SK-N-SH treated with all-trans-retinoic acid at 6 μM for 48 hours (cell line): ENCODE measurements at regions not wholly inside any gene's neighbourhood (a gene's known extent, or its start where the extent isn't known, plus 50 kb on each side); places are given as distances from the start of the nearest gene placed in this dataset.

Experiments used
- ARNTL ChIP-seq: fragments of 450-650 bp; formaldehyde crosslinking; IDR thresholded peaks from 2 replicates; pipeline ENCODE4 v1.5.0; 2020; ENCODE audit warnings: low read depth, mild to moderate bottlenecking, moderate library complexity, borderline replicate concordance
- BACH2 ChIP-seq: fragments of 250-450 bp; sonication (Bioruptor Pico); IDR thresholded peaks from 2 replicates; pipeline ENCODE4 v1.9.0; 2021; ENCODE audit warnings: mild to moderate bottlenecking, borderline replicate concordance
- ISL1 ChIP-seq: fragments of 250-450 bp; sonication (Bioruptor Pico); IDR thresholded peaks from 2 replicates; pipeline ENCODE4 v2.1.2; 2022; ENCODE audit warnings: mild to moderate bottlenecking, moderate library complexity
- POU6F1 ChIP-seq: fragments of 250-450 bp; sonication (Bioruptor Pico); IDR thresholded peaks from 2 replicates; pipeline ENCODE4 v1.8.0; 2021; ENCODE audit warnings: low read depth, mild to moderate bottlenecking, moderate library complexity, borderline replicate concordance
- RARB ChIP-seq: fragments of 250-450 bp; sonication (Bioruptor Pico); IDR thresholded peaks from 2 replicates; pipeline ENCODE4 v1.8.0; 2021; ENCODE audit warnings: mild to moderate bottlenecking, moderate library complexity
- TOX ChIP-seq: fragments of 250-450 bp; sonication (Bioruptor Pico); IDR thresholded peaks from 2 replicates; pipeline ENCODE4 v1.8.0; 2021; ENCODE audit warnings: mild to moderate bottlenecking, moderate library complexity, borderline replicate concordance
- TSHZ2 ChIP-seq: fragments of 250-450 bp; sonication (Bioruptor Pico); IDR thresholded peaks from 2 replicates; pipeline ENCODE4 v1.5.0; 2020; ENCODE audit warnings: mild to moderate bottlenecking, moderate library complexity
- ZFP30 ChIP-seq: fragments of 450-650 bp; formaldehyde crosslinking; IDR thresholded peaks from 2 replicates; pipeline ENCODE4 v1.5.0; 2022; ENCODE audit warnings: mild to moderate bottlenecking, moderate library complexity

GRCh38 chr9:84054341-84055010 lies 73.9 kb downstream of the RMI1 start:
- TF ChIP-seq BACH2 (CRISPR knock-in tag) = no peak
- TF ChIP-seq RARB (CRISPR knock-in tag) = no peak
- TF ChIP-seq TOX = no peak
- no peak for TF ChIP-seq ZFP30 (CRISPR knock-in tag)
- TF ChIP-seq ISL1 (CRISPR knock-in tag) = no peak
- TF ChIP-seq TSHZ2 (CRISPR knock-in tag) = no peak
- TF ChIP-seq POU6F1 (CRISPR knock-in tag) = no peak
- TF ChIP-seq ARNTL (CRISPR knock-in tag) = no peak
